ENCODE measurements at regions not wholly inside any gene's neighbourhood (a gene's known extent, or its start where the extent isn't known, plus 50 kb on each side); places are given as distances from the start of the nearest gene placed in this dataset.

GRCh38 chr10:2076528-2076927 lies 339.2 kb upstream of the ADARB2 start:
- DNase-seq (no peak), ATAC-seq (ENCODE audit: low read depth in 2 of 2) (no peak)
- Histone ChIP-seq H3K27me3 (ENCODE audit: control insufficient read depth, insufficient read depth, low read length) (no peaks in the 10 kb centered on the region), H3K4me1 (ENCODE audit: control insufficient read depth, insufficient read depth, low read length, poor library complexity, severe bottlenecking) (no peaks in the 10 kb centered on the region), H3K36me3 (ENCODE audit: control insufficient read depth, insufficient read depth, low read length) (no peaks in the 10 kb centered on the region), H3K9me3 (ENCODE audit: control insufficient read depth in 2 of 2, low read length in 2 of 2) (no peaks in the 10 kb centered on the region), H3K4me3 (ENCODE audit: low read depth, low read length) (no peak overlapping the region), H3K27ac (ENCODE audit: insufficient read depth, low read length, poor library complexity, severe bottlenecking) (no peak overlapping the region)
- Mint-ChIP-seq H3K4me1 (no peaks in the 10 kb centered on the region), H3K4me3 (no peak overlapping the region), H3K27me3 (no peaks in the 10 kb centered on the region), H3K36me3 (no peaks in the 10 kb centered on the region), H3K9me3 (peaks cover 0 to 3% (median 0%) of the 10 kb centered on the region in 7 donors), H3K27ac (no peak overlapping the region)

- no peak for ATAC-seq (ENCODE audit: low read depth in 2 of 2)
- no peaks in the 10 kb centered on the region for H3K4me1 Mint-ChIP-seq
- H3K4me3 Mint-ChIP-seq: no peak overlapping the region
Observed at GRCh38 chr10:2067015-2067414, 329.7 kb upstream of the ADARB2 start.

DNA sequence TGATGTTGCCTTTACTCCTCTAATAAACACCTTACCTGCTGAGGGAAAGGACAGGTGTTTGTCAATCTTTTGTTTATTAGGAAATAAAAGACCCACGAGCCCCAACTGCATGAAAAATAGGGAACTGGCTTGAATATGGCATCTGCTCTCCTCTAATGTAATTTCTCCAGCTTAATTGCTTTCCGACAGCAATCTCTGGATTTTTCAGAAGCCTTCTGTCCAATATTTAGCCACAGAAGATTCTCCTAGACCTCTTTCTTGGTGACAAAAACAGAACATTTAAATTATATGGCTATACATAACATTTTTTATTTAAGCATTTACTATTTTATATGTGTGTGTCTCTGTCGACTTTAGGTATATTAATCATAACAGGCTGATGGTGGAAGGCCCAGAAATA lies 317.4 kb upstream of the ADARB2 start:
- Mint-ChIP-seq H3K27me3 (peaks cover 8% of the 10 kb centered on the region), H3K9me3 (peaks cover 0 to 7% (median 0%) of the 10 kb centered on the region in 7 donors), H3K4me3 (no peak overlapping the region), H3K36me3 (no peaks in the 10 kb centered on the region), H3K4me1 (no peaks in the 10 kb centered on the region), H3K27ac (no peak overlapping the region)
- no peak for ATAC-seq (ENCODE audit: low read depth in 2 of 2)
- H3K4me3 ChIP-seq (ENCODE audit: low read depth, low read length): no peak overlapping the region
- DNase-seq: no peak
- H3K27me3 ChIP-seq (ENCODE audit: control insufficient read depth, insufficient read depth, low read length): no peaks in the 10 kb centered on the region
- H3K4me1 ChIP-seq (ENCODE audit: control insufficient read depth, insufficient read depth, low read length, poor library complexity, severe bottlenecking): no peaks in the 10 kb centered on the region
- no peaks in the 10 kb centered on the region for H3K9me3 ChIP-seq (ENCODE audit: control insufficient read depth in 2 of 2, low read length in 2 of 2)
- H3K36me3 ChIP-seq (ENCODE audit: control insufficient read depth, insufficient read depth, low read length): no peaks in the 10 kb centered on the region
- no peak overlapping the region for H3K27ac ChIP-seq (ENCODE audit: insufficient read depth, low read length, poor library complexity, severe bottlenecking)

More at GRCh38 chr10:2067015-2067414, 329.7 kb upstream of the ADARB2 start:
- Mint-ChIP-seq H3K27me3 (no peaks in the 10 kb centered on the region), H3K27ac (no peak overlapping the region), H3K36me3 (no peaks in the 10 kb centered on the region), H3K9me3 (peaks cover 0 to 9% (median 2%) of the 10 kb centered on the region in 7 donors)
- Histone ChIP-seq H3K27ac (ENCODE audit: insufficient read depth, low read length, poor library complexity, severe bottlenecking) (no peak overlapping the region), H3K9me3 (ENCODE audit: control insufficient read depth in 2 of 2, low read length in 2 of 2) (no peaks in the 10 kb centered on the region), H3K36me3 (ENCODE audit: control insufficient read depth, insufficient read depth, low read length) (no peaks in the 10 kb centered on the region), H3K4me1 (ENCODE audit: control insufficient read depth, insufficient read depth, low read length, poor library complexity, severe bottlenecking) (no peaks in the 10 kb centered on the region), H3K4me3 (ENCODE audit: low read depth, low read length) (no peak overlapping the region), H3K27me3 (ENCODE audit: control insufficient read depth, insufficient read depth, low read length) (no peaks in the 10 kb centered on the region)
- DNase-seq: no peak

DNA sequence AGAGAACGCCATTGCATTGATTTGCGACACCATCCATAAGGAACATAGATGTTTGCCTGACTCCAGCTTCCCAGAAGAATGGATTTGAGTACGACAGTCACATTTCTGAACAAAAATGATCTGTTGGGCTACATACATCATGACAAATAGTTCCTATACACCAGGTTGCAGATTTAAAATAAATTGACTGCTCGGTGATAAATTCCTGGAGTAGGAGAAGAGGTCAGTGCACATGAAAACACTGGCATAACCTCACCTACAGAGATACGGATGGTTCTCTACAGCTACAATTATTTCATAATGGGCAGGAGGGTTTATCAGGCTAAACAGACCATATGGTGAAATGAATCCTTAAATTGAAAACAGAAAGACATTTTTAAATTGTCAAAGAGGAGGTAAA lies 316.5 kb upstream of the ADARB2 start:
- ATAC-seq (ENCODE audit: low read depth in 2 of 2): no peak
- Histone ChIP-seq H3K9me3 (ENCODE audit: control insufficient read depth in 2 of 2, low read length in 2 of 2) (no peaks in the 10 kb centered on the region), H3K27me3 (ENCODE audit: control insufficient read depth, insufficient read depth, low read length) (no peaks in the 10 kb centered on the region), H3K4me3 (ENCODE audit: low read depth, low read length) (no peak overlapping the region), H3K36me3 (ENCODE audit: control insufficient read depth, insufficient read depth, low read length) (no peaks in the 10 kb centered on the region), H3K4me1 (ENCODE audit: control insufficient read depth, insufficient read depth, low read length, poor library complexity, severe bottlenecking) (no peaks in the 10 kb centered on the region), H3K27ac (ENCODE audit: insufficient read depth, low read length, poor library complexity, severe bottlenecking) (no peak overlapping the region)
- no peaks in the 10 kb centered on the region for H3K36me3 Mint-ChIP-seq
- H3K27ac Mint-ChIP-seq: no peak overlapping the region
- no peaks in the 10 kb centered on the region for H3K4me1 Mint-ChIP-seq
- H3K9me3 Mint-ChIP-seq: peaks cover 0 to 3% (median 0%) of the 10 kb centered on the region in 7 donors
- H3K4me3 Mint-ChIP-seq: no peak overlapping the region
- peaks cover 8% of the 10 kb centered on the region for H3K27me3 Mint-ChIP-seq
- no peak for DNase-seq

DNA sequence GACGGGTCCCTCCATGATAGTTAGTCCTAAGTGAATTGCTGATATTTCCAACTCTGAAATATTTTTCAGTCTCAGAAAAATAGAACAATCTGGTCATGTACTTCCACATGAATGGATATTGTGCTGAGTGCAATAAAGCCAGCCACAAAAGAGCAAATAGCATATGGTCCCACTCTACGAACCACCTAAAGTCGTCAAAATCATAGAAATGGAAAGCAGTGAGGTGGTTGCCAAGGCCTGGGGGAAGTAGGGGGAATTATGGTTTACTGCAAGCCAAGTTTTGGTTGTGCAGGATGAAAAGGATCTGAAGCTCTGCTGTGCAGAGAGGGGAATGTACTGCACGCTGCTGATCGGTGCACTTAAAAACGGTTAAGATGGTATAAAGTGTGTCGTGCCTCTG lies 313.8 kb upstream of the ADARB2 start:
- H3K27me3 ChIP-seq (ENCODE audit: control insufficient read depth, insufficient read depth, low read length): no peaks in the 10 kb centered on the region
- Mint-ChIP-seq H3K4me3 (no peak overlapping the region), H3K9me3 (peaks cover 0 to 2% (median 0%) of the 10 kb centered on the region in 7 donors), H3K27ac (no peak overlapping the region), H3K36me3 (no peaks in the 10 kb centered on the region), H3K27me3 (peaks cover 8% of the 10 kb centered on the region), H3K4me1 (no peaks in the 10 kb centered on the region)
- ATAC-seq (ENCODE audit: low read depth in 2 of 2) (no peak), DNase-seq (no peak)
- H3K4me3 ChIP-seq (ENCODE audit: low read depth, low read length): no peak overlapping the region
- H3K4me1 ChIP-seq (ENCODE audit: control insufficient read depth, insufficient read depth, low read length, poor library complexity, severe bottlenecking): no peaks in the 10 kb centered on the region
- no peaks in the 10 kb centered on the region for H3K36me3 ChIP-seq (ENCODE audit: control insufficient read depth, insufficient read depth, low read length)
- H3K27ac ChIP-seq (ENCODE audit: insufficient read depth, low read length, poor library complexity, severe bottlenecking): no peak overlapping the region
- no peaks in the 10 kb centered on the region for H3K9me3 ChIP-seq (ENCODE audit: control insufficient read depth in 2 of 2, low read length in 2 of 2)

- no peak for DNase-seq
- Histone ChIP-seq H3K27ac (ENCODE audit: insufficient read depth, low read length, poor library complexity, severe bottlenecking) (no peak overlapping the region), H3K27me3 (ENCODE audit: control insufficient read depth, insufficient read depth, low read length) (no peaks in the 10 kb centered on the region), H3K4me1 (ENCODE audit: control insufficient read depth, insufficient read depth, low read length, poor library complexity, severe bottlenecking) (no peaks in the 10 kb centered on the region), H3K36me3 (ENCODE audit: control insufficient read depth, insufficient read depth, low read length) (no peaks in the 10 kb centered on the region), H3K9me3 (ENCODE audit: control insufficient read depth in 2 of 2, low read length in 2 of 2) (no peaks in the 10 kb centered on the region), H3K4me3 (ENCODE audit: low read depth, low read length) (no peak overlapping the region)
- Mint-ChIP-seq H3K4me1 (no peaks in the 10 kb centered on the region), H3K36me3 (no peaks in the 10 kb centered on the region), H3K27ac (no peak overlapping the region), H3K9me3 (peaks cover 0 to 2% (median 0%) of the 10 kb centered on the region in 7 donors), H3K4me3 (no peak overlapping the region), H3K27me3 (peaks cover 8% of the 10 kb centered on the region)
- no peak for ATAC-seq (ENCODE audit: low read depth in 2 of 2)
Observed at GRCh38 chr10:2049560-2049959, 312.2 kb upstream of the ADARB2 start.

DNA sequence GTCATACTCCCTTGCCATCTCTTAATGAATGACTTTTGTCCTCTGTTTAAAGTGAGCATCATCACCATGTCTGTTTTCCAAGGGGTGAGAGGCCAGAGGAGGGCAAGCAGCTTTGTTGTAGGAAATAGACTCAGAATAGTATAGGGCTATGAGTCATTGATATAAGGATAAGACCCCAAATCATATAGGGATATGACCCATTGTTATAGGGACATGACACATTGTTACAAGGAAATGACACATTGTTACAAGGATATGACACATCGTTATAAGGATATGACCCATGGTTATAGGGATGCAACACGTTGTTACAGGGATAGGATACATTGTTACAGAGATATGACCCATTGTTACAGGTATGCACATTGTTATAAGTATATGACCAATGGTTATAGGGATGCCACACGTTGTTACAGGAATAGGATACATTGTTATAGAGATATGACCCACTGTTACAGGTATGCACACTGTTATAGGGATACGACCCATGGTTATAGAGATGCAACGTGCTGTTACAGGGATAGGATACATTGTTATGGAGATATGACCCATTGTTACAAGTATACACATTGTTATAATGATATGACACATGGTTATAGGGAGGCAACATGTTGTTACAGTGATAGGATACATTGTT lies 311.1 kb upstream of the ADARB2 start:
- Mint-ChIP-seq H3K36me3 (no peaks in the 10 kb centered on the region), H3K27me3 (peaks cover 8% of the 10 kb centered on the region), H3K4me1 (no peaks in the 10 kb centered on the region), H3K4me3 (no peak overlapping the region), H3K27ac (no peak overlapping the region), H3K9me3 (peaks cover 0 to 2% (median 0%) of the 10 kb centered on the region in 7 donors)
- no peaks in the 10 kb centered on the region for H3K4me1 ChIP-seq (ENCODE audit: control insufficient read depth, insufficient read depth, low read length, poor library complexity, severe bottlenecking)
- no peak overlapping the region for H3K4me3 ChIP-seq (ENCODE audit: low read depth, low read length)
- H3K27ac ChIP-seq (ENCODE audit: insufficient read depth, low read length, poor library complexity, severe bottlenecking): no peak overlapping the region
- ATAC-seq (ENCODE audit: low read depth in 2 of 2) (no peak), DNase-seq (no peak)
- no peaks in the 10 kb centered on the region for H3K27me3 ChIP-seq (ENCODE audit: control insufficient read depth, insufficient read depth, low read length)
- H3K36me3 ChIP-seq (ENCODE audit: control insufficient read depth, insufficient read depth, low read length): no peaks in the 10 kb centered on the region
- H3K9me3 ChIP-seq (ENCODE audit: control insufficient read depth in 2 of 2, low read length in 2 of 2): no peaks in the 10 kb centered on the region

GRCh38 chr10:2047679-2048078 lies 310.4 kb upstream of the ADARB2 start:
- ATAC-seq (ENCODE audit: low read depth in 2 of 2): no peak
- Mint-ChIP-seq H3K4me1 (no peaks in the 10 kb centered on the region), H3K9me3 (peaks cover 0 to 2% (median 0%) of the 10 kb centered on the region in 7 donors), H3K36me3 (no peaks in the 10 kb centered on the region), H3K27me3 (peaks cover 5% of the 10 kb centered on the region), H3K27ac (no peak overlapping the region), H3K4me3 (no peak overlapping the region)
- no peak overlapping the region for H3K4me3 ChIP-seq (ENCODE audit: low read depth, low read length)
- no peaks in the 10 kb centered on the region for H3K27me3 ChIP-seq (ENCODE audit: control insufficient read depth, insufficient read depth, low read length)
- H3K4me1 ChIP-seq (ENCODE audit: control insufficient read depth, insufficient read depth, low read length, poor library complexity, severe bottlenecking): no peaks in the 10 kb centered on the region
- H3K36me3 ChIP-seq (ENCODE audit: control insufficient read depth, insufficient read depth, low read length): no peaks in the 10 kb centered on the region
- H3K9me3 ChIP-seq (ENCODE audit: control insufficient read depth in 2 of 2, low read length in 2 of 2): no peaks in the 10 kb centered on the region
- H3K27ac ChIP-seq (ENCODE audit: insufficient read depth, low read length, poor library complexity, severe bottlenecking): no peak overlapping the region
- DNase-seq: no peak
